H1 (cell line): ENCODE measurements at regions not wholly inside any gene's neighbourhood (a gene's known extent, or its start where the extent isn't known, plus 50 kb on each side); places are given as distances from the start of the nearest gene placed in this dataset.

ENCODE experiments used
- CTCF ChIA-PET: fragments of 300-600 bp; sonication (Branson Sonifier 250); formaldehyde crosslinking; loops from one replicate; lab custom pipeline; 2021; ENCODE audit not compliant: partially characterized antibody; lab: Charles Lee
- POLR2A ChIA-PET: fragments of 300-600 bp; sonication (Branson Sonifier 250); formaldehyde crosslinking; loops from one replicate; lab custom pipeline; 2021; ENCODE audit warnings: inconsistent platforms; ENCODE audit not compliant: partially characterized antibody; lab: Charles Lee
- DNase-seq, 2 experiments: peaks; one replicate each; pipeline versions ENCODE4 v3.0.0 to v3.0.0-alpha.2; 2010 to 2022; ENCODE audit warnings: low spot score in 2 of 2, low read depth in 1 of 2, mixed read lengths in 1 of 2
- FAIRE-seq: peaks from 2 replicates; lab custom pipeline; 2011; peaks lifted over from hg19 to GRCh38; lab: Jason Lieb, UNC
- H2AFZ ChIP-seq: 2 replicates; pipeline ENCODE4 v1.8.1; 2012; ENCODE audit warnings: low read length, inconsistent platforms
- H2AK5ac ChIP-seq: 2 replicates; pipeline ENCODE4 v1.6.1; 2013; ENCODE audit warnings: low read depth, low read length
- H2BK120ac ChIP-seq: replicated peaks from 2 replicates; pipeline ENCODE3; 2013; ENCODE audit warnings: low read depth, low read length, inconsistent platforms
- H2BK12ac ChIP-seq: 2 replicates; pipeline ENCODE4 v1.6.1; 2013; ENCODE audit warnings: low read depth, low read length
- H2BK15ac ChIP-seq: 2 replicates; pipeline ENCODE4 v1.6.1; 2013; ENCODE audit warnings: low read length
- H2BK20ac ChIP-seq: 2 replicates; pipeline ENCODE4 v1.6.1; 2013; ENCODE audit warnings: low read length
- H2BK5ac ChIP-seq: 2 replicates; pipeline ENCODE4 v1.6.1; 2013; ENCODE audit warnings: low read depth, low read length
- H3K14ac ChIP-seq: 2 replicates; pipeline ENCODE4 v1.6.1; 2013; ENCODE audit warnings: inconsistent platforms; ENCODE audit not compliant: insufficient read length
- H3K18ac ChIP-seq: 2 replicates; pipeline ENCODE4 v1.6.1; 2013; ENCODE audit warnings: low read length; ENCODE audit errors: extremely low read depth
- H3K23ac ChIP-seq: 2 replicates; pipeline ENCODE4 v1.6.1; 2013; ENCODE audit warnings: inconsistent platforms; ENCODE audit not compliant: insufficient read length
- H3K23me2 ChIP-seq: 2 replicates; pipeline ENCODE4 v1.6.1; 2013; ENCODE audit warnings: low read depth, low read length
- H3K27ac ChIP-seq: 2 replicates; pipeline ENCODE4 v1.6.1; 2011; ENCODE audit warnings: low read depth, low read length, inconsistent platforms
- H3K27me3 ChIP-seq, 4 experiments: replicated peaks in 1 of 4; 1 replicate in 1 of 4; 2 replicates in 3 of 4; pipeline versions ENCODE4 v1.6.1 to v1.8.1; 2011 to 2013; ENCODE audit warnings: low read length in 3 of 4, mild to moderate bottlenecking in 3 of 4, inconsistent platforms in 2 of 4, mixed read lengths in 2 of 4, moderate library complexity in 1 of 4; ENCODE audit not compliant: control insufficient read depth in 3 of 4, insufficient read depth in 3 of 4; ENCODE audit errors: extremely low read depth in 1 of 4
- H3K36me3 ChIP-seq, 4 experiments: 2 replicates each; pipeline versions ENCODE4 v1.6.1 to v1.8.1; 2011 to 2013; ENCODE audit warnings: mild to moderate bottlenecking in 4 of 4, low read length in 3 of 4, moderate library complexity in 2 of 4, control low read depth in 1 of 4, inconsistent platforms in 1 of 4; ENCODE audit not compliant: insufficient read depth in 4 of 4, control insufficient read depth in 2 of 4
- H3K4ac ChIP-seq: replicated peaks from 2 replicates; pipeline ENCODE3; 2013; ENCODE audit warnings: low read length, low read depth, mixed read lengths, inconsistent platforms; ENCODE audit not compliant: insufficient read length
- H3K4me1 ChIP-seq, 4 experiments: replicated peaks in 1 of 4; 1 replicate in 1 of 4; 2 replicates in 3 of 4; pipeline versions ENCODE4 v1.6.1 to v1.8.1; 2011 to 2013; ENCODE audit warnings: low read length in 3 of 4, inconsistent platforms in 2 of 4, mixed read lengths in 1 of 4; ENCODE audit not compliant: insufficient read depth in 4 of 4, control insufficient read depth in 3 of 4
- H3K4me2 ChIP-seq, 2 experiments: 2 replicates each; pipeline versions ENCODE4 v1.6.1 to v1.8.1; 2011 to 2013; ENCODE audit warnings: low read depth in 2 of 2, low read length in 2 of 2, control low read depth in 1 of 2, inconsistent platforms in 1 of 2, mild to moderate bottlenecking in 1 of 2; ENCODE audit not compliant: insufficient read depth in 1 of 2
- H3K4me3 ChIP-seq, 4 experiments: fragments of 200-600, 300-600 bp in 1 of 4; sonication (generic), shearing (Covaris generic), sonication (Bioruptor Twin) in 1 of 4; 2 replicates each; pipeline versions ENCODE4 v1.5.1 to v1.8.1; 2011 to 2016; ENCODE audit warnings: low read length in 4 of 4, low read depth in 3 of 4, control low read depth in 2 of 4, inconsistent platforms in 2 of 4, mild to moderate bottlenecking in 2 of 4, mixed read lengths in 1 of 4, moderate library complexity in 1 of 4; ENCODE audit not compliant: insufficient read depth in 2 of 4; ENCODE audit errors: extremely low read depth in 1 of 4
- H3K56ac ChIP-seq: replicated peaks from 2 replicates; pipeline ENCODE3; 2013; ENCODE audit warnings: low read depth, mild to moderate bottlenecking, mixed read lengths, low read length, inconsistent platforms; ENCODE audit not compliant: insufficient read length
- H3K79me1 ChIP-seq: 2 replicates; pipeline ENCODE4 v1.6.1; 2013; ENCODE audit warnings: low read depth, low read length, control low read depth
- H3K79me2 ChIP-seq, 2 experiments: 2 replicates each; pipeline versions ENCODE4 v1.6.1 to v1.8.1; 2012 to 2013; ENCODE audit warnings: low read length in 2 of 2, mild to moderate bottlenecking in 2 of 2, inconsistent platforms in 1 of 2; ENCODE audit not compliant: insufficient read depth in 2 of 2, control insufficient read depth in 1 of 2
- H3K9ac ChIP-seq, 4 experiments: replicated peaks in 1 of 4; 1 replicate in 1 of 4; 2 replicates in 3 of 4; pipeline versions ENCODE4 v1.6.1 to v1.8.1; 2011 to 2013; ENCODE audit warnings: low read depth in 3 of 4, low read length in 3 of 4, control low read depth in 2 of 4, mild to moderate bottlenecking in 2 of 4, moderate library complexity in 2 of 4, inconsistent platforms in 1 of 4; ENCODE audit errors: extremely low read depth in 1 of 4
- H3K9me3 ChIP-seq, 2 experiments: 2 replicates each; pipeline versions ENCODE4 v1.6.1 to v1.8.1; 2012 to 2013; ENCODE audit warnings: mild to moderate bottlenecking in 2 of 2, moderate library complexity in 2 of 2, control low read depth in 1 of 2, inconsistent platforms in 1 of 2, low read depth in 1 of 2, low read length in 1 of 2, mixed read lengths in 1 of 2; ENCODE audit not compliant: insufficient read depth in 2 of 2
- H4K20me1 ChIP-seq, 2 experiments: replicated peaks in 1 of 2; 2 replicates each; pipeline versions ENCODE3 to v1.8.1; 2011 to 2013; ENCODE audit warnings: inconsistent platforms in 2 of 2, low read length in 2 of 2, mild to moderate bottlenecking in 1 of 2; ENCODE audit not compliant: insufficient read depth in 2 of 2, control insufficient read depth in 1 of 2
- H4K5ac ChIP-seq: 2 replicates; pipeline ENCODE4 v1.6.1; 2013; ENCODE audit warnings: low read length, low read depth, mixed read lengths, inconsistent platforms; ENCODE audit not compliant: insufficient read length
- H4K8ac ChIP-seq: 2 replicates; pipeline ENCODE4 v1.8.0; 2013; ENCODE audit warnings: mild to moderate bottlenecking, moderate library complexity, low read length, inconsistent platforms; ENCODE audit not compliant: insufficient read depth; ENCODE audit errors: extremely low read depth
- H4K91ac ChIP-seq: replicated peaks from 2 replicates; pipeline ENCODE3; 2013; ENCODE audit warnings: low read length, mixed read lengths, inconsistent platforms; ENCODE audit not compliant: insufficient read length
- ASH2L ChIP-seq: fragments of 200-600, 300-600 bp; sonication (generic); IDR thresholded peaks from one replicate; pipeline ENCODE4 v1.7.1; 2017; ENCODE audit warnings: low read length
- CREB1 ChIP-seq: IDR thresholded peaks from 2 replicates; pipeline ENCODE4 v1.6.1; 2012; ENCODE audit warnings: inconsistent platforms
- FOSL1 ChIP-seq: IDR thresholded peaks from 2 replicates; pipeline ENCODE4 v1.6.1; 2011; ENCODE audit warnings: mild to moderate bottlenecking, low read depth, low read length, moderate library complexity; ENCODE audit not compliant: insufficient read depth
- HDAC2 ChIP-seq, 2 experiments: fragments of 300-600 bp in 1 of 2; sonication (generic) in 1 of 2; IDR thresholded peaks; 2 replicates each; pipeline ENCODE4 v1.6.1; 2011 to 2012; ENCODE audit warnings: low read depth in 2 of 2, low read length in 2 of 2, mild to moderate bottlenecking in 2 of 2, moderate library complexity in 2 of 2, borderline replicate concordance in 1 of 2, inconsistent platforms in 1 of 2
- JUN ChIP-seq: IDR thresholded peaks from 2 replicates; pipeline ENCODE4 v1.6.1; 2011; ENCODE audit warnings: low read depth, mild to moderate bottlenecking, improper control_type of control experiment, low read length
- KDM4A ChIP-seq: IDR thresholded peaks from one replicate; pipeline ENCODE4 v1.7.1; 2012; ENCODE audit warnings: low read depth, mild to moderate bottlenecking, moderate library complexity, low read length, inconsistent platforms; ENCODE audit not compliant: severe bottlenecking
- NRF1 ChIP-seq: IDR thresholded peaks from 2 replicates; pipeline ENCODE4 v1.6.1; 2011; ENCODE audit warnings: mild to moderate bottlenecking, low read depth, low read length, improper control_type of control experiment
- RFX5 ChIP-seq: IDR thresholded peaks from 2 replicates; pipeline ENCODE4 v1.6.1; 2011; ENCODE audit warnings: low read depth, low read length, improper control_type of control experiment, borderline replicate concordance
- SRF ChIP-seq: IDR thresholded peaks from 2 replicates; pipeline ENCODE4 v1.6.1; 2011; ENCODE audit warnings: mild to moderate bottlenecking, low read depth, low read length, moderate library complexity
- SUZ12 ChIP-seq: fragments of 200-600 bp; sonication (generic); IDR thresholded peaks from 2 replicates; pipeline ENCODE4 v1.6.1; 2012; ENCODE audit warnings: mild to moderate bottlenecking, inconsistent platforms, low read length, moderate library complexity, mixed read lengths
- ZNF274 ChIP-seq: IDR thresholded peaks from 2 replicates; pipeline ENCODE4 v1.7.0; 2012; ENCODE audit warnings: low read length, borderline replicate concordance; ENCODE audit errors: extremely low read depth
- WGBS, 2 experiments: shearing (Covaris generic) in 1 of 2; methylation state at CpG; one replicate each; pipeline versions ENCODE4 v1.1.6 to v1.1.7; 2013 to 2015; ENCODE audit warnings: low lambda C conversion rate in 2 of 2, mixed read lengths in 2 of 2, inconsistent platforms in 1 of 2, low coverage in 1 of 2, missing lambda C conversion rate in 1 of 2; ENCODE audit not compliant: insufficient replicate concordance in 2 of 2, insufficient coverage in 1 of 2, insufficient read length in 1 of 2; ENCODE audit errors: extremely low coverage in 1 of 2, missing lambda C conversion rate in 1 of 2; 5-methylcytosine and 5-hydroxymethylcytosine counted together
- TF ChIP-seq, protein P1 (sequence below): IDR thresholded peaks from 2 replicates; pipeline ENCODE4 v1.6.1; 2012; ENCODE audit warnings: low read length, inconsistent platforms

DNA sequence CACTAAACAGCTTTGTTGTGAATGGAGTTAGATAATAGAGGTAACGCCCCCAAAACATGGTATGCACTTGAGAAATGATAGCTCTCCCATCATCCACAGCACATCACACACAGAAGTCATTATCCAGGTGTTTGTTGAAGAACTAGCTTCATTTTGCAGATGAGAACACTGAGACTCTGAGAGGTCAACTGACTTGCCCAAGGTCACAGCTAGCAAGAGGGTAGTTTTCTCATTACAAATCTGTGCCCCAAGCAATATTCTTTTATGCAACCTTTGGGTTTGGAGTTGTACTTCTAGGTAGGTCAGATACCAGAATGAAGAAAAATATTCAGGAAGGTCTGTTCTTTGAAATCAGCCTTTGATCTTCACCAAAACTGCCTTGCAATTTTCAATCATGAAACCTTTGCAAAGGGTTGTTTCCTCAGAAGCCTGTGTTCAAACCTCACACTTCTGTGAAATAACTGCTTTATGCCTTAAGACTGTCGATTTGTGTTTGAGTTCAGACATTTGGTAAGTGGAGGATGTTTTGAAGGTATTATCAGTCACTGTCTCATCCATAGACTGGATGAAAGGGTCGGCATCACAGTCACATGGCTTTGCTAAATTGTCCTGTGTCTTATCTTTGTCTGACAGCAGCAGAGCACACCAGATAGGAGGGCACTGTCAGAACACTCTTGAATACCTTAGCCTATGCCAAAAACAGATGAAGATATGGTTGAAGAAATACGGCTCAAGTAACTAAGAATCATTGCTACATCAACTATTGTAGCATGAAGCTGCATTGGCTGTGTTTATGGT lies 233.2 kb upstream of the BTG1 start:
- H3K18ac ChIP-seq: no peak overlapping the region
- no peak overlapping the region for H4K91ac ChIP-seq
- H3K79me1 ChIP-seq: no peaks in the 10 kb centered on the region
- WGBS, 2 experiments: 93% methylated on average over 4 of the region's 4 CpGs; no CpG with 5 or more reads in 1 of the 2 experiments
- H3K27ac ChIP-seq: no peak overlapping the region
- no peak overlapping the region for H3K23ac ChIP-seq
- H3K27me3 ChIP-seq: no peaks in the 10 kb centered on the region
- no peaks in the 10 kb centered on the region; a peak in 1 of 4 replicates for H3K9me3 ChIP-seq
- ChIA-PET CTCF (interaction anchor here (1.1 kb wide), 1 partner anchor 191 kb away, joined by 3 read pairs; no protein-coding TSS in a partner anchor), POLR2A (no interaction called here)
- H2BK20ac ChIP-seq: no peak overlapping the region
- H3K23me2 ChIP-seq: no peaks in the 10 kb centered on the region
- FAIRE-seq (no peak), DNase-seq (no peak)
- H2AK5ac ChIP-seq: no peak overlapping the region
- no peak overlapping the region for H3K4me3 ChIP-seq
- H3K4me2 ChIP-seq: no peak overlapping the region
- no peaks in the 10 kb centered on the region for H3K79me2 ChIP-seq
- no peaks in the 10 kb centered on the region for H3K36me3 ChIP-seq
- H3K4ac ChIP-seq: no peak overlapping the region
- H4K20me1 ChIP-seq: no peaks in the 10 kb centered on the region
- no peak overlapping the region for H2AFZ ChIP-seq
- H2BK12ac ChIP-seq: no peak overlapping the region
- no peak overlapping the region for H4K8ac ChIP-seq
- H3K9ac ChIP-seq: no peak overlapping the region
- H2BK15ac ChIP-seq: no peak overlapping the region
- no peak overlapping the region for H4K5ac ChIP-seq
- H2BK5ac ChIP-seq: no peak overlapping the region
- no peak overlapping the region for H2BK120ac ChIP-seq
- no peaks in the 10 kb centered on the region for H3K4me1 ChIP-seq
- H3K56ac ChIP-seq: no peak overlapping the region
- H3K14ac ChIP-seq: no peak overlapping the region
- TF ChIP-seq RFX5 (no peak), HDAC2 (IDR thresholded peaks at IDR 0.05; ENCODE audit: borderline replicate concordance in 1 of 2, low read depth in 2 of 2, low read length in 2 of 2) (no peak), NRF1 (no peak), FOSL1 (no peak), SUZ12 (no peak), JUN (no peak), SRF (no peak), CREB1 (no peak), KDM4A (no peak), ASH2L (no peak), ZNF274 (no peak)
- TF ChIP-seq, protein P1, sequence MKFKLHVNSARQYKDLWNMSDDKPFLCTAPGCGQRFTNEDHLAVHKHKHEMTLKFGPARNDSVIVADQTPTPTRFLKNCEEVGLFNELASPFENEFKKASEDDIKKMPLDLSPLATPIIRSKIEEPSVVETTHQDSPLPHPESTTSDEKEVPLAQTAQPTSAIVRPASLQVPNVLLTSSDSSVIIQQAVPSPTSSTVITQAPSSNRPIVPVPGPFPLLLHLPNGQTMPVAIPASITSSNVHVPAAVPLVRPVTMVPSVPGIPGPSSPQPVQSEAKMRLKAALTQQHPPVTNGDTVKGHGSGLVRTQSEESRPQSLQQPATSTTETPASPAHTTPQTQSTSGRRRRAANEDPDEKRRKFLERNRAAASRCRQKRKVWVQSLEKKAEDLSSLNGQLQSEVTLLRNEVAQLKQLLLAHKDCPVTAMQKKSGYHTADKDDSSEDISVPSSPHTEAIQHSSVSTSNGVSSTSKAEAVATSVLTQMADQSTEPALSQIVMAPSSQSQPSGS: no peak
